Astrocyte of the cerebellum (primary cell): ENCODE measurements at regions not wholly inside any gene's neighbourhood (a gene's known extent, or its start where the extent isn't known, plus 50 kb on each side); places are given as distances from the start of the nearest gene placed in this dataset.

Experiments used
- DNase-seq: peaks from one replicate; pipeline ENCODE4 v3.0.0-alpha.2; 2011; ENCODE audit warnings: low read depth
- H3K4me3 ChIP-seq: 2 replicates; pipeline ENCODE4 v1.5.1; 2011; ENCODE audit warnings: mild to moderate bottlenecking, low read depth, low read length, moderate library complexity
- in situ Hi-C: cut with HindIII; loops from 2 replicates; pipeline ENCODE4 v1.10.0; 2017; ENCODE audit warnings: low sequenced_read_pairs
- TF ChIP-seq, protein P1 (sequence below): IDR thresholded peaks from 2 replicates; pipeline ENCODE4 v1.5.1; 2012; ENCODE audit warnings: low read length, low read depth, moderate library complexity, mild to moderate bottlenecking; ENCODE audit errors: missing control alignments

DNA sequence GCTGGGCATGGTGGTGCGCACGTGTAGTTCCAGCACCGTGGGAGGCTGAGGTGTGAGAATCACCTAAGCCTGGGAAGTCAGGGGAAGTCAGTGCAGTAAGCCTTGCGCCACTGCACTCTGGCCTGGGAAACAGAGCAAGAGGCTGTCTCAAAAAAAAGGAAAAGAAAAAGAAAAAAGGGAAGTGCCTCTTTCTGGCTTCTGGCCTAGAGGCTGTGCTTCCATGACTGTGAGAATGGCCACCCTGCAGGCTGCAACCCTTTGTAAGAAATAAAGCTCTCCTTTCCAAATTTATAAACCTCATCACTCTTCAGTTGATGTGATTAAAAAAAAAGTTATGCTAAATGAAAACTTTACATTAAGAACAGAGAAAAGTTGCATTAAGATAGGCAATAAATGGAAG lies 774.3 kb downstream of the TUSC7 start:
- no peak overlapping the region for H3K4me3 ChIP-seq
- in situ Hi-C loops = no loop called here
- TF ChIP-seq, protein P1, sequence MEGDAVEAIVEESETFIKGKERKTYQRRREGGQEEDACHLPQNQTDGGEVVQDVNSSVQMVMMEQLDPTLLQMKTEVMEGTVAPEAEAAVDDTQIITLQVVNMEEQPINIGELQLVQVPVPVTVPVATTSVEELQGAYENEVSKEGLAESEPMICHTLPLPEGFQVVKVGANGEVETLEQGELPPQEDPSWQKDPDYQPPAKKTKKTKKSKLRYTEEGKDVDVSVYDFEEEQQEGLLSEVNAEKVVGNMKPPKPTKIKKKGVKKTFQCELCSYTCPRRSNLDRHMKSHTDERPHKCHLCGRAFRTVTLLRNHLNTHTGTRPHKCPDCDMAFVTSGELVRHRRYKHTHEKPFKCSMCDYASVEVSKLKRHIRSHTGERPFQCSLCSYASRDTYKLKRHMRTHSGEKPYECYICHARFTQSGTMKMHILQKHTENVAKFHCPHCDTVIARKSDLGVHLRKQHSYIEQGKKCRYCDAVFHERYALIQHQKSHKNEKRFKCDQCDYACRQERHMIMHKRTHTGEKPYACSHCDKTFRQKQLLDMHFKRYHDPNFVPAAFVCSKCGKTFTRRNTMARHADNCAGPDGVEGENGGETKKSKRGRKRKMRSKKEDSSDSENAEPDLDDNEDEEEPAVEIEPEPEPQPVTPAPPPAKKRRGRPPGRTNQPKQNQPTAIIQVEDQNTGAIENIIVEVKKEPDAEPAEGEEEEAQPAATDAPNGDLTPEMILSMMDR = no peak
- no peak for DNase-seq

DNA sequence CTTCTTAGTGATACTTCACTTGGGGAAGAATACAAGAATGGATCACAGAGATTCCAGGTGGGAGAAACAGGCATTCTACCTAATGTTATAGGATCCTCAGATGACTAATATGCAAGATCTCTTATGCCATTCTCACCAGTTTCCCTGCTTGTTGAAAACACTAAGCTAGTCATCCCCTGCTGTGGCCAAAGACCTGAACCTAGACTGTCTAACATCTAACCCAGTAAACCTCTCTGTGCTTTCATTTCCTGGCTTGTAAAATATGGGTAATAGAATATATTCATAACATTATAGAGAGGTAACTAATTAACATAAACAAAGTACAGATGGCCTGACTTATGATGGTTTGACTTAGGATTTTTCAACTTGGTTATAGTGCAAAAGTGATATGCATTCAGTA lies 776.3 kb downstream of the TUSC7 start:
- in situ Hi-C loops = no loop called here
- H3K4me3 ChIP-seq = no peak overlapping the region
- no peak for DNase-seq
- TF ChIP-seq, protein P1 = no peak

DNA sequence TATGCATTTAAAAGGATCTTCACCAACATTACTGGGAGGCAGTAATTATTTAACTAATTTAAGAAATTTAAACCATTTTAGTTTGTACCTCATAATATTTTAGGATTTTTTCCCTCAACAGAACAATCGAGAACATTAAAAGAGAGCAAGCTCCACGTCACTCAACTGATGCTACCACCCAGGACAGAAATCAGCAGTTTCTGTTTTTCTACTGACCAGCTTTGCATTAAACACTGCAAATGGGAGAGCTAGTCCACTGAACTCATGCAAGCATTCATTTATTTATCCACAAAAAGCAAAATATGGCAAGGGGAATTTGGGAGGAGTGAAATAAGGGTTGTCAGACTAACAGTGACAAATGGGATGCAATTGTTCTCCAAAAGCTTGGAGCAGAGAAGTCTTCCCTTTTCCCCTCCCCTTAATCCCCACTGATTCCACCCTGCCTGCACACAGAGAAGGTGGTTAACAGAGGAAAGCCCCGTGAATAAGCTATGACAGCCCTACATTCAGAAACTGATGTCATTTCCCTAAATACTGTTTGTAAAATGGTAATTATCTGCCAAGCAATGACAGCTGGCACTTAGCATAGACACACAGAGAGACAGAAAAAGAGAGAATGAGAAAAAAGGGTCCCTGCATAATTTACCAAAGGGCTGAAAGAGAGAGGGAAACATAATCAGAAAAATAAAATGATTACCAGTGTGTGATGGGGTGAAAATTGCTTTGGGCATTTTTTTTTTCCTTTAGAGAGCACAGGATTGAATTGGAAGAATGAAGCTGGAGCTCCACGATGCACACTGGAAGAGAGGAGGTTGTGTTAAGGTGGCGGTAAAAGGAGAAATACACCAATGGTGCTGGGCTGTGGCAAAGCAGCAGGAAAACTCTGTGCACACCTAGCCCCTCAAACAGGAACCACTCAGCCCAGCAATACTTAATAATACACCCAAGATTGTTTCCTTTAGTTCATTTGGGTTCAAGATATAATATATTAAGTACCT lies 777.4 kb downstream of the TUSC7 start:
- in situ Hi-C loops = no loop called here
- DNase-seq = no peak
- TF ChIP-seq, protein P1 = no peak
- no peak overlapping the region for H3K4me3 ChIP-seq

DNA sequence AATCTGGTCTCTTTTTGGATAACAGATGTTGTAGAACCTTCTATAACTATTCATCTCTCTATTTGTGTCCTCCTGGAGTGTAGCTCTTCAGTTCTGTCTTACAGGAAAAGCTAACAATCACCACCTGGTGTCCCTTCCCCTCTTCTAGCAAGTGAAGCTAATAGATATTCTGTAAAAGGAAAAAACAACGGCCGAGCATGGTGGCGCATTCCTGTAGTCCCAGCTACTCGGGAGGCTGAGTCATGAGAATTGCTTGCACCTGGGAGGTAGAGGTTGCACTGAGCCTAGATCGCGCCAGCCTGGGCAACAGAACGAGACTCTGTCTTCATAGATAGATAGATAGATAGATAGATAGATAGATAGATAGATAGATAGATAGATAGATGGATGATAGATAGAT lies 779.4 kb downstream of the TUSC7 start:
- DNase-seq = no peak
- no peak overlapping the region for H3K4me3 ChIP-seq
- TF ChIP-seq, protein P1 = no peak
- in situ Hi-C loops = no loop called here

DNA sequence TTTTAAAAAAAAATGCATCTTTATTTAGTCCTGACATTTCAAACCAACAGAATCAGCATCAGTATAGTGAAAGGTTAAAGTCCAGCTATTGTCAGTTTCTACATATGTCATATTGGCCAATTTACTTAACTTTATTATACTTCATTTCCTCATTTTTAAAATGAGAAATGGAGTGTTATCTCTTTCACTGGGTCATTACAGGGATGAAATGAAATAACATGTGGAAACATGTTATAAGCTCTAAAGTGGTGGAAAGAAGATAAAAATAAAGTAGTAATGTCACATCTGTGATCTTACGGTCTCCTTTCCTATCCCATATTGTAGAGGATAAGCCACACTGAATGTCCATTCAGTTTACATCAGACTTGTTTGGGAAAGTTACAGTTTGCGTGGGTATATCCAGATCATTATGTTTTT lies 780.1 kb downstream of the TUSC7 start:
- H3K4me3 ChIP-seq = no peak overlapping the region
- TF ChIP-seq, protein P1 = no peak
- no peak for DNase-seq
- in situ Hi-C loops = no loop called here

DNA sequence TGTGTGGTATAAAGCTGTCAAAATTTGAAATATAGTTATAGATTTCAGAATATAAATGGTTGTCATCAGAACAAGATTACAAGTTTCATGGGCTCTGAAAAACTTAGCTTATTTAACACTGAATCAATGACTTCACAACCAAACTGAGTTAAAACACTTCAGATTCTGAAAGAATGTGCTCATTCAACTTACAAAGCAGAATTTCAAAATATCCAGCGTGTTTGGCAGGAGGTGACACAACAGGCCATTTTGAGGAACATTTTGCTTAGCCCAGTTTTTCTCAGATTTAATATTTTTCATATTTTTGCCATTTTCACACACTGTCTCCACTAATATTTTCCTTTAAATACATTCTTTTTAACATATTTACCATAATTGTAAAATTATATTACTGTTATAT lies 781.1 kb downstream of the TUSC7 start:
- no peak for DNase-seq
- TF ChIP-seq, protein P1 = no peak
- in situ Hi-C loops = no loop called here
- no peak overlapping the region for H3K4me3 ChIP-seq
